Amniotic epithelial cell (primary cell): ENCODE measurements at regions not wholly inside any gene's neighbourhood (a gene's known extent, or its start where the extent isn't known, plus 50 kb on each side); places are given as distances from the start of the nearest gene placed in this dataset.
"Not testable (repeated sequence)": the region's sequence is repeated elsewhere in the genome, so short reads cannot be mapped to it uniquely, and the experiment has no call there.

Experiments used
- DNase-seq: peaks from one replicate; pipeline ENCODE4 v3.0.0-alpha.2; 2010; ENCODE audit warnings: low read depth

GRCh38 chr2:103169861-103170260 lies 408.0 kb downstream of the TMEM182 start:
- no peak for DNase-seq

- no peak for DNase-seq
Measured at GRCh38 chr2:103172821-103173220, 411.0 kb downstream of the TMEM182 start.

- no peak for DNase-seq
Measured at GRCh38 chr2:103174711-103175110, 412.9 kb downstream of the TMEM182 start.

- DNase-seq, result no peak
Measured at GRCh38 chr2:103176294-103176915, 414.6 kb downstream of the TMEM182 start.

GRCh38 chr2:103179798-103180197 lies 418.0 kb downstream of the TMEM182 start:
- no peak for DNase-seq

- no peak for DNase-seq
Measured at GRCh38 chr2:103183061-103183460, 421.2 kb downstream of the TMEM182 start.

- no peak for DNase-seq
Measured at GRCh38 chr2:103196802-103197201, 435.0 kb downstream of the TMEM182 start.

GRCh38 chr2:103200774-103201173 lies 438.9 kb downstream of the TMEM182 start:
- not testable (repeated sequence) for DNase-seq

GRCh38 chr2:103208916-103209315 lies 447.1 kb downstream of the TMEM182 start:
- DNase-seq, result no peak

- DNase-seq, result no peak
Measured at GRCh38 chr2:103213028-103213542, 451.3 kb downstream of the TMEM182 start.

- DNase-seq, result no peak
Measured at GRCh38 chr2:103218516-103218915, 456.7 kb downstream of the TMEM182 start.

- no peak for DNase-seq
Measured at GRCh38 chr2:103219398-103219797, 457.6 kb downstream of the TMEM182 start.

GRCh38 chr2:103222969-103223368 lies 461.1 kb downstream of the TMEM182 start:
- no peak for DNase-seq

GRCh38 chr2:103230796-103231195 lies 469.0 kb downstream of the TMEM182 start:
- no peak for DNase-seq

- no peak for DNase-seq
Measured at GRCh38 chr2:103232865-103233264, 471.0 kb downstream of the TMEM182 start.

GRCh38 chr2:103233691-103234090 lies 471.9 kb downstream of the TMEM182 start:
- no peak for DNase-seq

- DNase-seq, result no peak
Measured at GRCh38 chr2:103235283-103235682, 473.5 kb downstream of the TMEM182 start.

GRCh38 chr2:103249462-103249861 lies 487.6 kb downstream of the TMEM182 start:
- no peak for DNase-seq

- no peak for DNase-seq
Measured at GRCh38 chr2:103252781-103253180, 490.9 kb downstream of the TMEM182 start.

GRCh38 chr2:103254611-103255010 lies 492.8 kb downstream of the TMEM182 start:
- DNase-seq, result no peak

GRCh38 chr2:103264058-103264768 lies 502.4 kb downstream of the TMEM182 start:
- DNase-seq, result no peak

- DNase-seq, result no peak
Measured at GRCh38 chr2:103265521-103265920, 503.7 kb downstream of the TMEM182 start.

GRCh38 chr2:103268841-103269498 lies 507.1 kb downstream of the TMEM182 start:
- DNase-seq, result no peak
